Kidney epithelial cell (primary cell): ENCODE measurements at regions not wholly inside any gene's neighbourhood (a gene's known extent, or its start where the extent isn't known, plus 50 kb on each side); places are given as distances from the start of the nearest gene placed in this dataset.

ENCODE experiments used
- DNase-seq: peaks from one replicate; pipeline ENCODE4 v3.0.0-alpha.2; 2010; ENCODE audit warnings: low read depth
- H3K27me3 ChIP-seq: 2 replicates; pipeline ENCODE4 v1.6.0; 2011; ENCODE audit warnings: low read length; ENCODE audit not compliant: control insufficient read depth, insufficient read depth
- H3K36me3 ChIP-seq: 2 replicates; pipeline ENCODE4 v1.5.1; 2011; ENCODE audit warnings: low read length; ENCODE audit not compliant: control insufficient read depth, insufficient read depth
- H3K4me3 ChIP-seq: 2 replicates; pipeline ENCODE4 v1.5.1; 2011; ENCODE audit warnings: low read depth, mild to moderate bottlenecking, control low read depth, low read length
- CTCF ChIP-seq: IDR thresholded peaks from 2 replicates; pipeline ENCODE4 v1.5.1; 2011; ENCODE audit warnings: mild to moderate bottlenecking, moderate library complexity, low read length, control low read depth, inconsistent platforms; ENCODE audit not compliant: insufficient read depth, poor library complexity, severe bottlenecking

DNA sequence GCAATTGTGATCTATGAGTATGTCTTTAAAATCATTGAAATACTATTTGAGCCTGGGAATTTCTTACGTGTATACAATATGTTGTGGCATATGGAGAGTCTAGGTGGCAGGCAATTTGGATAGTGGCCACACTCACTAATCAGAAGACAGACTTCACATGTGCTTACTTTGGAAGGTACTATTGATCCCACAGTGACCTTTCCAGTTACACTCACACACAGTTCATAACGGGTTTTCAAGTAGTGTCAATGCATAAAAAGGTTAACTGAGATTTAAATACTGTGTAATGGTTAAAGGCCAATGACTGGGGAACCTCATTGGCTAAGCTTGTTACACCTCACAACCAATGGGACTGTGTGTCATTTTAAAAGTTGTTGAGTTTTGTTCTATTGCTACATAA is 783.2 kb downstream of the RPA4 start:
- no peak overlapping the region for H3K4me3 ChIP-seq
- H3K27me3 ChIP-seq, result no peaks in the 10 kb centered on the region
- no peak for DNase-seq
- no peak for TF ChIP-seq CTCF
- H3K36me3 ChIP-seq, result no peaks in the 10 kb centered on the region

GRCh38 chrX:97668126-97668525 is 784.4 kb downstream of the RPA4 start:
- DNase-seq, result no peak
- Histone ChIP-seq H3K4me3 (no peak overlapping the region), H3K27me3 (no peaks in the 10 kb centered on the region), H3K36me3 (no peaks in the 10 kb centered on the region)
- TF ChIP-seq CTCF, result no peak

- no peak for DNase-seq
- TF ChIP-seq CTCF, result no peak
- Histone ChIP-seq H3K27me3 (no peaks in the 10 kb centered on the region), H3K4me3 (no peak overlapping the region), H3K36me3 (no peaks in the 10 kb centered on the region)
Measured at GRCh38 chrX:97672138-97672537, 788.4 kb downstream of the RPA4 start.

DNA sequence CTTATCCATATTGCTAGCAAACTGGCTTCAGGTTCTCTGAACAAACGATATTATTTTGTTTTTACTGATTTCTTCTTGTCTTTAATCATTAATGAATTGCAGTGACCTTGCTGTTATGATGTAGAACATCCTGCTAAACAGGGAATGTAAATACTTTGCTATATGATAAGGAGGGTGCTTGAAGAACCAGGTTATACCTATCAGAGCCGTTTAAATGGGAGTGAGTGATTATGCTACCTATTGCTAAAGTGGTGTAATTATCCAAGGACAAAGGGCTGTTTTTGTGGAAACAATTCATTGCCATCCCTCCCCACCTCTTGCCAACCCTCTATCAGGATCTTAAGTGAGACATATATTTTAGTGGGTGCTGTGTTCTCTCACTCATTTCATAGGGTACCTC is 788.9 kb downstream of the RPA4 start:
- Histone ChIP-seq H3K4me3 (no peak overlapping the region), H3K27me3 (no peaks in the 10 kb centered on the region), H3K36me3 (no peaks in the 10 kb centered on the region)
- TF ChIP-seq CTCF, result no peak
- DNase-seq, result no peak

- no peak for TF ChIP-seq CTCF
- no peak for DNase-seq
- Histone ChIP-seq H3K4me3 (no peak overlapping the region), H3K27me3 (no peaks in the 10 kb centered on the region), H3K36me3 (no peaks in the 10 kb centered on the region)
Measured at GRCh38 chrX:97673135-97673534, 789.4 kb downstream of the RPA4 start.

DNA sequence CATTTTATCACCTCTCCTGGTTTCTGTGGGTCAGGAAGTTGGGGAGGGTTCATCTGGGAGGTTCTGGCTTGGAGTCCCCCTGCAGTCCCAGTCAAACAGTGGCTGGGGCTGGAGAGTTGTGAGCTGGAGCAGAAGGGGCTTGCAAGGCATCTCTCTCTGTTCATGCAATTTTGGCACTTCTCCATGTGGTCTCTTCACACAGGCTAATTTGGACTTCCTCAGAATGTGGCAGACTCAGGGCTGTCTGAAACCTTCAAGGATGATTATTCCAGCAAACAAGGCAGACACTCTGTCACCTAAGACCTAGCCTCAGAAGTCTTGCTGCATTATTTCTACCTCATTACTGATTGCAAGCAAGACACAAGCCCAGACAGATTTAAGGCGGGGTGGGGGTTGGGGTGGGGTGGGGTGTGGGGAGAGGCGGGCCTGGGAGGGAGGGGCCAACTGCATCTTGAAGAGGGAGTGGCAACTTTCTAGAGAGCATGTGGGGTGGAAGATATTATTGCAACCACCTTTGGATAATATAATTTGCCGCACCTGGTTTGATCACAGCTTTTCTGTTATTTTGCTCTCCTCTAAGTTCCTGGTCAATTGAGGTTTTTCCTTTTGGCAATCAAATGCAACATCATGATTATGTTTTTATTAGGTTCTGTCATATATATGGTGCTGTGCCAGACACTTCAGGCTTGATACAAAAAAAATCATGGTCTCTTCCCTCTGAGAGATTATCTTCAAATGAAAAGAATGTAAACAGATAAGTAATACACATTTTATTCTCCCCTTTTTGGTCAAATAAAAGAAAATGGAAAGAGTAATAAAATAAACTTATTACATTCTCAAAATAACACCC is 799.5 kb downstream of the RPA4 start:
- TF ChIP-seq CTCF, result no peak
- H3K27me3 ChIP-seq, result no peaks in the 10 kb centered on the region
- H3K4me3 ChIP-seq, result no peak overlapping the region
- DNase-seq, result no peak
- no peaks in the 10 kb centered on the region for H3K36me3 ChIP-seq
